A549 (cell line): ENCODE measurements at regions not wholly inside any gene's neighbourhood (a gene's known extent, or its start where the extent isn't known, plus 50 kb on each side); places are given as distances from the start of the nearest gene placed in this dataset.

ENCODE experiments used
- ATAC-seq, 2 experiments: fragments of 200-7000 bp in 1 of 2; fragments of >200 bp in 1 of 2; cut with Nextera tagmentation in 1 of 2; cut with Tn5 transposase in 1 of 2; 3 replicates each; pipeline versions ENCODE4 v1.8.0 to v1.9.1; 2018 to 2020; ENCODE audit warnings: mild to moderate bottlenecking in 1 of 2, moderate library complexity in 1 of 2
- CTCF ChIA-PET: fragments of 300-600 bp; sonication (Branson Sonifier 250); formaldehyde crosslinking; extraction: SDS; loops from one replicate; lab custom pipeline; 2021; ENCODE audit warnings: antibody characterized with exemption, inconsistent platforms; lab: Yijun Ruan, JAX
- POLR2A ChIA-PET: fragments of 350-600 bp; formaldehyde crosslinking; extraction: SDS; loops from one replicate; lab custom pipeline; 2021; ENCODE audit warnings: antibody characterized with exemption, inconsistent platforms; lab: Yijun Ruan, JAX
- DNase-seq, 2 experiments: peaks; one replicate each; pipeline versions ENCODE4 v3.0.0 to v3.0.0-alpha.2; 2011 to 2016; ENCODE audit warnings: low read depth in 1 of 2, low spot score in 1 of 2
- FAIRE-seq: peaks from 2 replicates; lab custom pipeline; 2011; peaks lifted over from hg19 to GRCh38; lab: Jason Lieb, UNC
- H3K27ac ChIP-seq, 2 experiments: fragments of >200 bp; sonication (Bioruptor Twin); formaldehyde crosslinking; 3 replicates each; pipeline ENCODE4 v1.5.1; 2016 to 2017
- H3K4me1 ChIP-seq: fragments of >200 bp; sonication (Bioruptor Twin); formaldehyde crosslinking; 3 replicates; pipeline ENCODE4 v1.6.1; 2016
- H3K4me2 ChIP-seq: fragments of >200 bp; sonication (Bioruptor Twin); formaldehyde crosslinking; 3 replicates; pipeline ENCODE4 v1.6.1; 2016
- H3K4me3 ChIP-seq: fragments of >200 bp; sonication (Bioruptor Twin); formaldehyde crosslinking; 3 replicates; pipeline ENCODE4 v1.5.1; 2016
- H3K9me3 ChIP-seq: fragments of >200 bp; sonication (Bioruptor Twin); formaldehyde crosslinking; 3 replicates; pipeline ENCODE4 v1.6.1; 2016
- CBX2 ChIP-seq: fragments of 200-600 bp; sonication (generic); IDR thresholded peaks from 2 replicates; pipeline ENCODE4 v1.6.1; 2016; ENCODE audit warnings: low read depth, mild to moderate bottlenecking, borderline replicate concordance
- CTCF ChIP-seq: fragments of >200 bp; sonication (Bioruptor Twin); formaldehyde crosslinking; IDR thresholded peaks from 3 replicates; pipeline ENCODE4 v1.5.1; 2016
- E2F6 ChIP-seq: IDR thresholded peaks from 2 replicates; pipeline ENCODE4 v1.6.1; 2012; ENCODE audit warnings: low read depth, borderline replicate concordance
- EHF ChIP-seq: fragments of 250-450 bp; sonication (Bioruptor Pico); IDR thresholded peaks from 2 replicates; pipeline ENCODE4 v1.5.0; 2020; ENCODE audit warnings: mild to moderate bottlenecking
- EHMT2 ChIP-seq: fragments of 200-600 bp; sonication (generic); IDR thresholded peaks from 2 replicates; pipeline ENCODE4 v1.6.1; 2016; ENCODE audit warnings: antibody characterized with exemption, low read depth, mild to moderate bottlenecking, moderate library complexity
- ELK1 ChIP-seq: fragments of 150-350 bp; IDR thresholded peaks from 2 replicates; pipeline ENCODE4 v1.6.1; 2014; ENCODE audit warnings: low read depth, mild to moderate bottlenecking, low read length
- FOXS1 ChIP-seq: fragments of 250-450 bp; sonication (Bioruptor Pico); IDR thresholded peaks from 2 replicates; pipeline ENCODE4 v1.5.0; 2020; ENCODE audit warnings: mild to moderate bottlenecking, moderate library complexity
- HEYL ChIP-seq: fragments of 250-450 bp; sonication (Bioruptor Pico); IDR thresholded peaks from 2 replicates; pipeline ENCODE4 v1.8.0; 2021; ENCODE audit warnings: mild to moderate bottlenecking, moderate library complexity
- HOXB5 ChIP-seq: fragments of 250-450 bp; sonication (Bioruptor Pico); IDR thresholded peaks from 2 replicates; pipeline ENCODE4 v1.5.0; 2020; ENCODE audit warnings: mild to moderate bottlenecking, moderate library complexity
- JUN ChIP-seq, 2 experiments: fragments of >200 bp; sonication (Bioruptor Twin); formaldehyde crosslinking; IDR thresholded peaks; 2 replicates in 1 of 2; 3 replicates in 1 of 2; pipeline ENCODE4 v1.6.1; 2016 to 2017
- JUNB ChIP-seq: fragments of >200 bp; sonication (Bioruptor Twin); formaldehyde crosslinking; IDR thresholded peaks from 2 replicates; pipeline ENCODE4 v1.6.1; 2016
- MAZ ChIP-seq: fragments of 150-350 bp; IDR thresholded peaks from 2 replicates; pipeline ENCODE4 v1.6.1; 2014; ENCODE audit warnings: antibody characterized with exemption, low read depth, low read length, borderline replicate concordance
- NPAS2 ChIP-seq: fragments of 250-450 bp; sonication (Bioruptor Pico); IDR thresholded peaks from 2 replicates; pipeline ENCODE4 v1.8.0; 2022; ENCODE audit warnings: mild to moderate bottlenecking, moderate library complexity, borderline replicate concordance
- POLR2A ChIP-seq: IDR thresholded peaks from 2 replicates; pipeline ENCODE4 v1.6.1; 2012; ENCODE audit warnings: mild to moderate bottlenecking, low read length
- RAD21 ChIP-seq, 2 experiments: fragments of >200 bp in 1 of 2; sonication (Bioruptor Twin) in 1 of 2; formaldehyde crosslinking in 1 of 2; IDR thresholded peaks in 1 of 2; conservative IDR thresholded peaks in 1 of 2; 2 replicates in 1 of 2; 3 replicates in 1 of 2; pipeline ENCODE4 v1.6.1; 2012 to 2018; ENCODE audit warnings: inconsistent platforms in 1 of 2
- RARB ChIP-seq: fragments of 250-450 bp; sonication (Bioruptor Pico); IDR thresholded peaks from 2 replicates; pipeline ENCODE4 v1.8.0; 2021; ENCODE audit warnings: mild to moderate bottlenecking, moderate library complexity
- RNF2 ChIP-seq: fragments of 200-600 bp; sonication (generic); IDR thresholded peaks from 2 replicates; pipeline ENCODE4 v1.6.1; 2016; ENCODE audit warnings: low read depth, mild to moderate bottlenecking, antibody characterized with exemption, moderate library complexity, borderline replicate concordance
- SMC3 ChIP-seq: fragments of >200 bp; sonication (Bioruptor Twin); formaldehyde crosslinking; IDR thresholded peaks from 3 replicates; pipeline ENCODE4 v1.6.1; 2018; ENCODE audit warnings: inconsistent platforms
- TP53 ChIP-seq: fragments of 250-450 bp; sonication (Bioruptor Pico); IDR thresholded peaks from 2 replicates; pipeline ENCODE4 v1.5.0; 2021; ENCODE audit warnings: mild to moderate bottlenecking, moderate library complexity
- ZC3H11A ChIP-seq: fragments of 450-650 bp; IDR thresholded peaks from 2 replicates; pipeline ENCODE4 v1.6.1; 2014; ENCODE audit warnings: antibody characterized with exemption, mild to moderate bottlenecking
- ZFP36 ChIP-seq: fragments of 450-650 bp; IDR thresholded peaks from 2 replicates; pipeline ENCODE4 v1.6.1; 2014; ENCODE audit warnings: borderline replicate concordance; ENCODE audit not compliant: partially characterized antibody
- WGBS: methylation state at CpG from one replicate; pipeline ENCODE4 v1.1.6; 2017; ENCODE audit errors: missing lambda C conversion rate; 5-methylcytosine and 5-hydroxymethylcytosine counted together

GRCh38 chr22:49406879-49407587 is 420.6 kb downstream of the BRD1 start (continued):
- no peak for TF ChIP-seq RAD21 (conservative IDR thresholded peaks at IDR 0.05 in 1 of 2, IDR thresholded peaks at IDR 0.05 in 1 of 2)
- no peak for TF ChIP-seq EHMT2
- no peak for TF ChIP-seq CBX2
- no peak for TF ChIP-seq TP53 (CRISPR knock-in tag)
- no peak for TF ChIP-seq ZFP36
- no peak for TF ChIP-seq HOXB5 (CRISPR knock-in tag)

- no peaks in the 10 kb centered on the region for H3K4me1 ChIP-seq
- ChIA-PET POLR2A (no interaction called here), CTCF (no interaction called here)
- no peak for FAIRE-seq
- TF ChIP-seq ZC3H11A, result no peak
- DNase-seq, result no peak
- H3K27ac ChIP-seq, result no peak overlapping the region
- no peaks in the 10 kb centered on the region for H3K9me3 ChIP-seq
- no peak overlapping the region for H3K4me2 ChIP-seq
- WGBS, result 17% methylated on average over 14 of the region's 14 CpGs
- H3K4me3 ChIP-seq, result no peak overlapping the region
- no peak for ATAC-seq
Observed at GRCh38 chr22:49406047-49406650, 421.5 kb downstream of the BRD1 start.

- Histone ChIP-seq H3K4me3 (no peak overlapping the region), H3K4me1 (no peaks in the 10 kb centered on the region), H3K4me2 (no peak overlapping the region), H3K27ac (no peak overlapping the region), H3K9me3 (no peaks in the 10 kb centered on the region)
- DNase-seq, result no peak
- ChIA-PET CTCF (no interaction called here), POLR2A (no interaction called here)
- no peak for FAIRE-seq
- ATAC-seq, result no peak
- WGBS, result 2% methylated on average over 3 of the region's 3 CpGs
- TF ChIP-seq JUNB, result no peak
- no peak for TF ChIP-seq FOXS1 (CRISPR knock-in tag)
- no peak for TF ChIP-seq E2F6
- no peak for TF ChIP-seq POLR2A
- no peak for TF ChIP-seq JUN (IDR thresholded peaks at IDR 0.05)
- TF ChIP-seq ELK1, result no peak
- TF ChIP-seq ZC3H11A, result no peak
- no peak for TF ChIP-seq HEYL (CRISPR knock-in tag)
- no peak for TF ChIP-seq MAZ
- TF ChIP-seq SMC3, result no peak
- no peak for TF ChIP-seq CTCF
- no peak for TF ChIP-seq EHF (CRISPR knock-in tag)
- no peak for TF ChIP-seq NPAS2 (CRISPR knock-in tag)
- TF ChIP-seq RARB (CRISPR knock-in tag), result no peak
- TF ChIP-seq RNF2, result no peak
Observed at GRCh38 chr22:49405590-49405989, 422.1 kb downstream of the BRD1 start.
